ENCODE measurements at regions not wholly inside any gene's neighbourhood (a gene's known extent, or its start where the extent isn't known, plus 50 kb on each side); places are given as distances from the start of the nearest gene placed in this dataset.

DNA sequence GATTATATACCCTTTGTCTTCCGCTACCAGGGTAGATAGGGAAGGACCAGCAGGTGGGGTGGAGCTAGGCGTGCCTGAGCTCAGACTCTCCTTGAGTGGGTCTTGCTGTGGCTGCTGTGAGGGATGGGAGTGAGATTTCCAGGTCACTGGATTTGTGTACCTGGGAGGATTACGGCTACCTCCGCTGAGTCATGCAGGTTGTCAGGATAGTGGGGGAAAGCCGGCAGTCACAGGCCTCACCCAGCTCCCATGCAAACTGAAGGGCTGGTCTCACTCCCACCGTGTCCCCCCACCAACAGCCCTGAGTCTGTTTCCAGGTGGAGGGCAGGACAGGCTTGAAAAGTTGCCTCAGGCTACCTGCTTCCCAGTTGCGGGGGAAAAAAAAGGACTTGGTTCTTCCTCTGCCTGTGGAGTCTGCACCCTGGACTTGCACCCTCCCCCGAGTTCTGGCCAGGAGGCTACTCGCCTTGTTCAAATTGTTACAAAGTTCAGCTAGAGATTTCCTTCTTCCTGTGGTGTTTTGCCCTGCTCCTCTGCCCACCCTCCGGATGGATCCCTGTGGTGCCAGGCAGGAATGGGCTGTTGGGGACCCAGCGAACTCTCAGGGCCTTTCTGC is 268.3 kb downstream of the VAPA start:
- H3K27me3 ChIP-seq (ENCODE audit: control insufficient read depth in 2 of 2, insufficient read depth in 2 of 2, low read length in 2 of 2): no peaks in the 10 kb centered on the region
- no peak overlapping the region for H3K4me3 ChIP-seq (ENCODE audit: low read length in 2 of 2)
- no peaks in the 10 kb centered on the region for H3K36me3 ChIP-seq (ENCODE audit: control insufficient read depth in 2 of 2, insufficient read depth in 2 of 2, low read length in 2 of 2)
- H3K27ac ChIP-seq (ENCODE audit: low read depth in 2 of 2, low read length in 2 of 2): no peak overlapping the region
- H3K9me3 ChIP-seq (ENCODE audit: control insufficient read depth in 2 of 2, low read length in 2 of 2): no peaks in the 10 kb centered on the region
- H3K4me1 ChIP-seq (ENCODE audit: control insufficient read depth in 2 of 2, insufficient read depth in 2 of 2, low read length in 2 of 2): no peaks in the 10 kb centered on the region
- H3K9ac ChIP-seq (ENCODE audit: low read depth in 1 of 2, low read length in 2 of 2): no peak overlapping the region

DNA sequence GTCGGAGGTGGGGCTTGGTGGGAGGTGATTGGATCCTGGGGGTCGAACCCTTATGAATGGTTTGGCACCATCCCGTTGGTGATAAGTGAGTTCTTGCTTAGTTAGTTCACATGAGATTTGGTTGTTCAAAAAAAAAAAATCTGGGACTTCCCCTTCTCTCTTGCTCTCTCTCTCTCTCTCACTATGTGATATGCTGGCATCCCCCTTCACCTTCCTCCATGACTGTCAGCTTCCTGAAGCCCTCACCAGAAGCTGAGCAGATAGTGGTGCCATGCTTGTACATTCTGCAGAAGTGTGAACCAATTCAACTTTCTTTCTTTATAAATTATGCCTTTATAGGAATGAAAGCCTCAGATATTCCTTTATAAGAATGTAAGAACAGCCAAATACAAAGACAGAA is 269.7 kb upstream of the APCDD1 start:
- no peaks in the 10 kb centered on the region for H3K27me3 ChIP-seq (ENCODE audit: control insufficient read depth in 2 of 2, insufficient read depth in 2 of 2, low read length in 2 of 2)
- no peak overlapping the region for H3K9ac ChIP-seq (ENCODE audit: low read depth in 1 of 2, low read length in 2 of 2)
- H3K4me1 ChIP-seq (ENCODE audit: control insufficient read depth in 2 of 2, insufficient read depth in 2 of 2, low read length in 2 of 2): no peaks in the 10 kb centered on the region
- H3K9me3 ChIP-seq (ENCODE audit: control insufficient read depth in 2 of 2, low read length in 2 of 2): no peaks in the 10 kb centered on the region
- no peak overlapping the region for H3K4me3 ChIP-seq (ENCODE audit: low read length in 2 of 2)
- no peak overlapping the region for H3K27ac ChIP-seq (ENCODE audit: low read depth in 2 of 2, low read length in 2 of 2)
- H3K36me3 ChIP-seq (ENCODE audit: control insufficient read depth in 2 of 2, insufficient read depth in 2 of 2, low read length in 2 of 2): no peaks in the 10 kb centered on the region

DNA sequence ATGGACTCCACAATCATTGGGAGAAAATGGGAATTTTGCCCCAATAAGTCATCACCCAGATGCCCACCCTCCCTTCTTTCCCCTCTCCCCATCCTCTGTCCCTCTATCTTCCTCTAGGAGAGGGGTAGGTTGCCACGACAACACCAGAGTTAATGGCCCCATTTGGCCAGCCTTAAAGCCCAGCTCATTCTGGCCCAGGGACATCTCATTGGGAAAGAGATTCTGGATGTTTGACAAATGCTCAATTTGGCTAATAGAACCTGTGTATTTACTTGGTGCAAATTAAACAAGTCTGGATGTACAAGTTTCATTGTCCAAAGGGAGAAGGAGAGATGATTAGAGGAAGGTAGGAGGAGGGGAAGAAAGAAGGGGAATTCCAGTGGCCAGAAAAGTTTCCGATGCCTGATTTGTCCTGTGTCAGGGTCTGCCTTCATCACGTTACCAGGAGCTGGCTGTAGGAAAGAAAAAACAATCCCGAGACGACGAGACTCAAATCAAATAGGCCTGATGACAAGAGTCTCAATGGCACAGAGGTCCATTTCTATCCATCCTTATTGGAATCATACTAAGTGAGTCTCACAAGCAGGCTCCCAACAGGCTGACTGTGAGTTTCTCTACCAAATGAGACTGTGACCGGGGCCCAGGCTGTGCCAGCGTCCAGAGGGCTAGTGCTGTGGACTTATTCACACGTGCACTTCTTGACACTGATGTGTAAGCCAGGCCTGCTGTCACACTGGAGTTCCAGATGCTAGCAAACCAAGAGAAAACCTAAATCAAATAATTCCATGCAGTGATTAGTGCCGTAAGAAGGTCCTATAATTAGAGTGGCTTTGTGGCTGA is 265.2 kb upstream of the APCDD1 start:
- H3K4me3 ChIP-seq (ENCODE audit: low read length in 2 of 2): no peak overlapping the region
- no peaks in the 10 kb centered on the region for H3K4me1 ChIP-seq (ENCODE audit: control insufficient read depth in 2 of 2, insufficient read depth in 2 of 2, low read length in 2 of 2)
- H3K36me3 ChIP-seq (ENCODE audit: control insufficient read depth in 2 of 2, insufficient read depth in 2 of 2, low read length in 2 of 2): no peaks in the 10 kb centered on the region
- H3K27me3 ChIP-seq (ENCODE audit: control insufficient read depth in 2 of 2, insufficient read depth in 2 of 2, low read length in 2 of 2): no peaks in the 10 kb centered on the region
- H3K9ac ChIP-seq (ENCODE audit: low read depth in 1 of 2, low read length in 2 of 2): no peak overlapping the region
- no peaks in the 10 kb centered on the region for H3K9me3 ChIP-seq (ENCODE audit: control insufficient read depth in 2 of 2, low read length in 2 of 2)
- H3K27ac ChIP-seq (ENCODE audit: low read depth in 2 of 2, low read length in 2 of 2): no peak overlapping the region

DNA sequence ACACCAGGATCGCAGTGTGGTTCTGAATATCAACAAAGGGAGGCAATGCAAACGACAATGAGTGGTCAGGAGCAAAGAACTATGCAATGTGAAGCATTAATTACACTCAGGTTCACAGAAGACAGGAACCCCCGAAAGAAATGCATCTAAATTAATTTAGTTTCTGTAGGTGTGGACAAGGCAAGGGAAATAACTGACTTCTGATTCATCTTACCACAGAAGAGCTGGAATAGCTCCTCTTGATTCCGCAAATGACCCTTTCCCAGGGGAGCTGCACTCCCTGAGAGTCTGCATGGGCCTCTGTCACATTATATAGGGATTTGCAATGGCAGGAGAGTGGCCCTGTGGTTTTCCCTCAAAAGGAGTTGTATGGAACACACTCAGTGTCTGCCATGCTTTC is 263.9 kb upstream of the APCDD1 start:
- H3K9ac ChIP-seq (ENCODE audit: low read depth in 1 of 2, low read length in 2 of 2): no peak overlapping the region
- no peaks in the 10 kb centered on the region for H3K9me3 ChIP-seq (ENCODE audit: control insufficient read depth in 2 of 2, low read length in 2 of 2)
- no peak overlapping the region for H3K4me3 ChIP-seq (ENCODE audit: low read length in 2 of 2)
- H3K36me3 ChIP-seq (ENCODE audit: control insufficient read depth in 2 of 2, insufficient read depth in 2 of 2, low read length in 2 of 2): no peaks in the 10 kb centered on the region
- no peak overlapping the region for H3K27ac ChIP-seq (ENCODE audit: low read depth in 2 of 2, low read length in 2 of 2)
- no peaks in the 10 kb centered on the region for H3K4me1 ChIP-seq (ENCODE audit: control insufficient read depth in 2 of 2, insufficient read depth in 2 of 2, low read length in 2 of 2)
- H3K27me3 ChIP-seq (ENCODE audit: control insufficient read depth in 2 of 2, insufficient read depth in 2 of 2, low read length in 2 of 2): no peaks in the 10 kb centered on the region

DNA sequence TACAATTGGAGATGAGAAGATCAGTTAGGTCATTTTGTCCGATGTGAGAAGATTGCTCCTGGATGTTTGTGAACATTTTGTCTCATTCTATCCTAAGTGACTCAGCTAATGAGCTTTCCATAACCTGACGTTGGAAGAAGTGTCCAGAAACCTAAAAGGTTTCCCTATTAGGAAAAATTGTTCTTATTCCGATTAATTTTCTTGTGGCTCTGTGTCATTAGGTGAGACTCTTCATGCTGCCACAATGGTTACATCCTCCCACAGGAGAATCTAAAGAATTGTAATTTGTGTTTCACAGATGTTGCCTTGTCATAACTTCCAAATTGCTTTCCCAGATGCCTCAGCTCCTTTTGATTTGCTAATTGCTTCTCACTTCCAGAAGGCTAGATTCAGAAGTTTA is 261.0 kb upstream of the APCDD1 start:
- Histone ChIP-seq H3K9ac (ENCODE audit: low read depth in 1 of 2, low read length in 2 of 2) (no peak overlapping the region), H3K4me1 (ENCODE audit: control insufficient read depth in 2 of 2, insufficient read depth in 2 of 2, low read length in 2 of 2) (peaks cover 0 to 3% of the 10 kb centered on the region in 2 donors), H3K9me3 (ENCODE audit: control insufficient read depth in 2 of 2, low read length in 2 of 2) (no peaks in the 10 kb centered on the region), H3K4me3 (ENCODE audit: low read length in 2 of 2) (no peak overlapping the region), H3K27ac (ENCODE audit: low read depth in 2 of 2, low read length in 2 of 2) (no peak overlapping the region), H3K27me3 (ENCODE audit: control insufficient read depth in 2 of 2, insufficient read depth in 2 of 2, low read length in 2 of 2) (no peaks in the 10 kb centered on the region), H3K36me3 (ENCODE audit: control insufficient read depth in 2 of 2, insufficient read depth in 2 of 2, low read length in 2 of 2) (no peaks in the 10 kb centered on the region)

DNA sequence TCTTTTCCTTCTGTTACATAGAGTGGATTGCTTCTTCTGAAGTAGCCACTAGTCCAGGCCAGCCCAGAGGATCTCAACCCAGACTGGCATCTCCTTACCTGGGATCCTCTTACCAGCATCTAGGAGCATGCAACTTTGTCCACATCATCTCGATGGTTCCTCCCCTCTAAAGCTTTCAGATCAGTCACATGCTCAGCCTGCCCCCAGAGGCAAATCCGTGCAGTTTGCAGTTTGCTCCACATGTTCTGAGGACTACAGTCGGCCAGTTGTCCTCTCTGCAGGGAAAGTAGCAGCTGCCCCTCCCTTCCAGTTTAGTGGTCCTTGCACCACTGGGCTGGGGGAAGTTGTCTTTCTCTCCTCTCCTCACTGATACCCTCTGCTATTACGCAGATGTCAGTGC is 259.8 kb upstream of the APCDD1 start:
- H3K9me3 ChIP-seq (ENCODE audit: control insufficient read depth in 2 of 2, low read length in 2 of 2): no peaks in the 10 kb centered on the region
- H3K9ac ChIP-seq (ENCODE audit: low read depth in 1 of 2, low read length in 2 of 2): no peak overlapping the region
- H3K4me1 ChIP-seq (ENCODE audit: control insufficient read depth in 2 of 2, insufficient read depth in 2 of 2, low read length in 2 of 2): peaks cover 0 to 3% of the 10 kb centered on the region in 2 donors
- no peak overlapping the region for H3K4me3 ChIP-seq (ENCODE audit: low read length in 2 of 2)
- H3K36me3 ChIP-seq (ENCODE audit: control insufficient read depth in 2 of 2, insufficient read depth in 2 of 2, low read length in 2 of 2): no peaks in the 10 kb centered on the region
- H3K27me3 ChIP-seq (ENCODE audit: control insufficient read depth in 2 of 2, insufficient read depth in 2 of 2, low read length in 2 of 2): no peaks in the 10 kb centered on the region
- no peak overlapping the region for H3K27ac ChIP-seq (ENCODE audit: low read depth in 2 of 2, low read length in 2 of 2)

DNA sequence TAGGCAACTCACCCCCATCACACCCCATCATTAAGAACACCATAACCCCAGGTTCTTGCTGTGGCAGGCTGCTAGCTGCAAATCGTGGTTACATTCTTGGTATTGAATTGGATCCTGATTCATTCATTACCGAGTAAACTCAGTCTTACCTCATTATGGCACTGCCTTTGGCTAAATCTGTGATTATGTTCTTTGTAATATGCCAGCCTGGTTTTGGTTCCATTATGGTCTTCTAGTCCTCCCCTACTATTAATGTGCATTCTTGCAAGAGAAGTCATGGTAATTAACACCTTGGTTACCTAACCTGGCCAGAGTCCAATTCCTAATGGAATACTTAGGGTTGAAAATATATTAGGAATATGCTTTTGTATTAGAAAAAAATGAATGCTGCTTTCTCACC is 258.9 kb upstream of the APCDD1 start:
- no peak overlapping the region for H3K9ac ChIP-seq (ENCODE audit: low read depth in 1 of 2, low read length in 2 of 2)
- H3K9me3 ChIP-seq (ENCODE audit: control insufficient read depth in 2 of 2, low read length in 2 of 2): no peaks in the 10 kb centered on the region
- H3K4me1 ChIP-seq (ENCODE audit: control insufficient read depth in 2 of 2, insufficient read depth in 2 of 2, low read length in 2 of 2): peaks cover 0 to 3% of the 10 kb centered on the region in 2 donors
- no peaks in the 10 kb centered on the region for H3K36me3 ChIP-seq (ENCODE audit: control insufficient read depth in 2 of 2, insufficient read depth in 2 of 2, low read length in 2 of 2)
- no peak overlapping the region for H3K4me3 ChIP-seq (ENCODE audit: low read length in 2 of 2)
- no peaks in the 10 kb centered on the region for H3K27me3 ChIP-seq (ENCODE audit: control insufficient read depth in 2 of 2, insufficient read depth in 2 of 2, low read length in 2 of 2)
- no peak overlapping the region for H3K27ac ChIP-seq (ENCODE audit: low read depth in 2 of 2, low read length in 2 of 2)

DNA sequence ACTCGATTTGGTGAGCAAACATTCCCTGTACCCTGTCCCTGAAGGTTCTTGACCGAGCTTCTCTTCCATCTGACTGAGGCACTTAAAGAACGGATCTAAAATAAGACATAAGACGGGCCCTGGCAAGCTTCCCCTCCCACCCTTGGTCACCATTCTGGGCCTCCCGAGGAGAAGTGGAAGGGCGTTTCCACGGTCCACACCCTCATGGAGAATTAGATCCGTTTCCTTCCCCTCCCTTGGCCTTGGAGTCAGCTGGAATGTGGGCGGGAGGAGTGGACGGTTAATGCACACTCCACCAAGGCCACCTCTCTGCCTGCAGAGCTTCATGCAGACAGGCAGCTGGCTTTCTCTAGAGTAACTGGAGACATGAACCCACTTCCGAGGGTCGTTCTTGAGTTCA is 257.3 kb upstream of the APCDD1 start:
- H3K4me3 ChIP-seq (ENCODE audit: low read length in 2 of 2): peak overlapping the region in 1 of 2 donors; percentile 11
- no peaks in the 10 kb centered on the region for H3K36me3 ChIP-seq (ENCODE audit: control insufficient read depth in 2 of 2, insufficient read depth in 2 of 2, low read length in 2 of 2)
- no peaks in the 10 kb centered on the region for H3K27me3 ChIP-seq (ENCODE audit: control insufficient read depth in 2 of 2, insufficient read depth in 2 of 2, low read length in 2 of 2)
- peaks cover 0 to 3% of the 10 kb centered on the region in 2 donors for H3K4me1 ChIP-seq (ENCODE audit: control insufficient read depth in 2 of 2, insufficient read depth in 2 of 2, low read length in 2 of 2)
- no peak overlapping the region for H3K27ac ChIP-seq (ENCODE audit: low read depth in 2 of 2, low read length in 2 of 2)
- H3K9ac ChIP-seq (ENCODE audit: low read depth in 1 of 2, low read length in 2 of 2): no peak overlapping the region
- no peaks in the 10 kb centered on the region for H3K9me3 ChIP-seq (ENCODE audit: control insufficient read depth in 2 of 2, low read length in 2 of 2)

DNA sequence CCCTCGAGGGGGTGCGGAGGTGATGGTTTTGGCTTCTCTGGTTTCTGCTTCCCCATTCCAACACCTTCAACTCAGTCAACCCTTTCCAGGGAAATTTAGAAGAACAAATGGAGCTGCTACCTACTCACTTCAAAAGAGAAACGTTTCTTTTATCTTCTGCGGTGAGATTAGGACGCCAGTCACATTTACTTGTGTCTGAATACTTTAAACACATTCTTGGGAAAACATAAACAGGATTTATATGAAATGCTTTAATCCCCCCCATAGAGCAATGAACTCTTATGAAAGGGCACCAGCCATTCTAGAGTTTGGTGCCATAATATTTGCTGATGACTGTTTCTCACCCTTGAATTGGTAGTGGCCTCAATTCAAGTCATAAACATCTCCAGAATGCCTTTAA is 253.2 kb upstream of the APCDD1 start:
- Histone ChIP-seq H3K4me3 (ENCODE audit: low read length in 2 of 2) (no peak overlapping the region), H3K9me3 (ENCODE audit: control insufficient read depth in 2 of 2, low read length in 2 of 2) (no peaks in the 10 kb centered on the region), H3K9ac (ENCODE audit: low read depth in 1 of 2, low read length in 2 of 2) (no peak overlapping the region), H3K27ac (ENCODE audit: low read depth in 2 of 2, low read length in 2 of 2) (no peak overlapping the region), H3K36me3 (ENCODE audit: control insufficient read depth in 2 of 2, insufficient read depth in 2 of 2, low read length in 2 of 2) (no peaks in the 10 kb centered on the region), H3K4me1 (ENCODE audit: control insufficient read depth in 2 of 2, insufficient read depth in 2 of 2, low read length in 2 of 2) (peaks cover 0 to 3% of the 10 kb centered on the region in 2 donors), H3K27me3 (ENCODE audit: control insufficient read depth in 2 of 2, insufficient read depth in 2 of 2, low read length in 2 of 2) (no peaks in the 10 kb centered on the region)

DNA sequence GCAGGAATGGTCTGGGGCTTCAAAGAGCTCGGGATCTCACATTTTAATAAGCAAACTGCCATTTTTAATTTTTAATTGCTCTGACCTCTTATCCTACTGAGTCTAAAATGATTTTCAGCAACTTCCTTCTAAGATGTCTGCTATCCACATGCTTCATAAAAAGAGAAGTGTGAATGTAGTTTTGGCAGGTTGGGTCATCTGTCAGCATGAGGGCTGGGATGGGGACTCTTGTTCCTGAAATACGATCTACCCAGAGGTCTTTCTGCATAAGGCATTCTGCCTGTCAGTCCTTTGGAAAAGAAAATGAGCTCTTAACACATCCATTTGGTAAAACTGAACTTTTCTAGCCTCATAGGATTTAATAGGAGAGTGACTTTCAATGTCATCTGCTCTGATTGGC is 252.8 kb upstream of the APCDD1 start:
- Histone ChIP-seq H3K36me3 (ENCODE audit: control insufficient read depth in 2 of 2, insufficient read depth in 2 of 2, low read length in 2 of 2) (no peaks in the 10 kb centered on the region), H3K27ac (ENCODE audit: low read depth in 2 of 2, low read length in 2 of 2) (no peak overlapping the region), H3K4me1 (ENCODE audit: control insufficient read depth in 2 of 2, insufficient read depth in 2 of 2, low read length in 2 of 2) (peaks cover 0 to 3% of the 10 kb centered on the region in 2 donors), H3K27me3 (ENCODE audit: control insufficient read depth in 2 of 2, insufficient read depth in 2 of 2, low read length in 2 of 2) (no peaks in the 10 kb centered on the region), H3K9ac (ENCODE audit: low read depth in 1 of 2, low read length in 2 of 2) (no peak overlapping the region), H3K4me3 (ENCODE audit: low read length in 2 of 2) (no peak overlapping the region), H3K9me3 (ENCODE audit: control insufficient read depth in 2 of 2, low read length in 2 of 2) (no peaks in the 10 kb centered on the region)
